Fibroblast of villous mesenchyme (primary cell): ENCODE measurements at regions not wholly inside any gene's neighbourhood (a gene's known extent, or its start where the extent isn't known, plus 50 kb on each side); places are given as distances from the start of the nearest gene placed in this dataset.

Experiments used
- DNase-seq: peaks from one replicate; pipeline ENCODE4 v3.0.0-alpha.2; 2010; ENCODE audit warnings: low read depth
- H3K4me3 ChIP-seq: 2 replicates; pipeline ENCODE4 v1.5.1; 2011; ENCODE audit warnings: low read depth, mild to moderate bottlenecking, low read length
- TF ChIP-seq, protein P1 (sequence below): IDR thresholded peaks from 2 replicates; pipeline ENCODE4 v1.5.1; 2012; ENCODE audit warnings: low read depth, mild to moderate bottlenecking, low read length; ENCODE audit not compliant: insufficient read depth

DNA sequence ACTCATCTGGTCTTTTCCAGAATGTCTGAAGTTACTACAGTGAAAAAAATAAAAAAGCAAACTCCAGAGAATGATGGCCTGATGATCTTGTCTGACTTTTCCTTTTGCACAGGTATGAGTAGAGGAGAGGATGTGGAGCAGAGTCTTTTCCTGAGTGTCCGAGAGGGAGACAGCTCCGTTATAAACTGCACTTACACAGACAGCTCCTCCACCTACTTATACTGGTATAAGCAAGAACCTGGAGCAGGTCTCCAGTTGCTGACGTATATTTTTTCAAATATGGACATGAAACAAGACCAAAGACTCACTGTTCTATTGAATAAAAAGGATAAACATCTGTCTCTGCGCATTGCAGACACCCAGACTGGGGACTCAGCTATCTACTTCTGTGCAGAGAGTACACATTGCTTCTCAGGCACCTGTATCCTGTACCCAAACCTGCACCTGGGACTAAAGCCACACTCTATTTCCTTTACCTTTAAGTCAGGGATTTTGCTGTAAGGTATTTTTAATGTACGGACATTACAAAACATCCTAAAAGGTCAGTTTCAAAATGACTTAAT is 75.8 kb upstream of the OR4E1 start:
- TF ChIP-seq, protein P1, sequence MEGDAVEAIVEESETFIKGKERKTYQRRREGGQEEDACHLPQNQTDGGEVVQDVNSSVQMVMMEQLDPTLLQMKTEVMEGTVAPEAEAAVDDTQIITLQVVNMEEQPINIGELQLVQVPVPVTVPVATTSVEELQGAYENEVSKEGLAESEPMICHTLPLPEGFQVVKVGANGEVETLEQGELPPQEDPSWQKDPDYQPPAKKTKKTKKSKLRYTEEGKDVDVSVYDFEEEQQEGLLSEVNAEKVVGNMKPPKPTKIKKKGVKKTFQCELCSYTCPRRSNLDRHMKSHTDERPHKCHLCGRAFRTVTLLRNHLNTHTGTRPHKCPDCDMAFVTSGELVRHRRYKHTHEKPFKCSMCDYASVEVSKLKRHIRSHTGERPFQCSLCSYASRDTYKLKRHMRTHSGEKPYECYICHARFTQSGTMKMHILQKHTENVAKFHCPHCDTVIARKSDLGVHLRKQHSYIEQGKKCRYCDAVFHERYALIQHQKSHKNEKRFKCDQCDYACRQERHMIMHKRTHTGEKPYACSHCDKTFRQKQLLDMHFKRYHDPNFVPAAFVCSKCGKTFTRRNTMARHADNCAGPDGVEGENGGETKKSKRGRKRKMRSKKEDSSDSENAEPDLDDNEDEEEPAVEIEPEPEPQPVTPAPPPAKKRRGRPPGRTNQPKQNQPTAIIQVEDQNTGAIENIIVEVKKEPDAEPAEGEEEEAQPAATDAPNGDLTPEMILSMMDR = no peak
- H3K4me3 ChIP-seq = no peak overlapping the region
- no peak for DNase-seq

DNA sequence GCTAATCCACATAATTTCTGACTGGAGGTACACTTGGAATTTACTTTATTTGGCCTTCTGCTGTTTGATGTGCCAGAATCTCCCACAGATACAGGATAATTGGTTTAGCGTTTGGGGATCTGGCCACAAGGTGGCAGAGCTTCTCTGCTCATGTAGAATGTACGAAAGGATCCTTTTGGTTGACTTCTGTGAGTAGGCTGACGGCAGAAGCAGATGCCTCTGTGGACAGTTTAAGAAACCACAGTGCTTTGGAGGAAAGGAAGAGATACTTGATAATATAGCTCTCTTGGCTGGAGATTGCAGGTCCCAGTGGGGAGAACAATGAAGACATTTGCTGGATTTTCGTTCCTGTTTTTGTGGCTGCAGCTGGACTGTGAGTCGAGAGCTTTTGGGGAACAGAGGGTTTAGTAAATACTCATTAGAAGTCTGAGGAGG is 75.3 kb upstream of the OR4E1 start:
- no peak overlapping the region for H3K4me3 ChIP-seq
- TF ChIP-seq, protein P1 = peak; percentile 64
- DNase-seq = peak; percentile 26

DNA sequence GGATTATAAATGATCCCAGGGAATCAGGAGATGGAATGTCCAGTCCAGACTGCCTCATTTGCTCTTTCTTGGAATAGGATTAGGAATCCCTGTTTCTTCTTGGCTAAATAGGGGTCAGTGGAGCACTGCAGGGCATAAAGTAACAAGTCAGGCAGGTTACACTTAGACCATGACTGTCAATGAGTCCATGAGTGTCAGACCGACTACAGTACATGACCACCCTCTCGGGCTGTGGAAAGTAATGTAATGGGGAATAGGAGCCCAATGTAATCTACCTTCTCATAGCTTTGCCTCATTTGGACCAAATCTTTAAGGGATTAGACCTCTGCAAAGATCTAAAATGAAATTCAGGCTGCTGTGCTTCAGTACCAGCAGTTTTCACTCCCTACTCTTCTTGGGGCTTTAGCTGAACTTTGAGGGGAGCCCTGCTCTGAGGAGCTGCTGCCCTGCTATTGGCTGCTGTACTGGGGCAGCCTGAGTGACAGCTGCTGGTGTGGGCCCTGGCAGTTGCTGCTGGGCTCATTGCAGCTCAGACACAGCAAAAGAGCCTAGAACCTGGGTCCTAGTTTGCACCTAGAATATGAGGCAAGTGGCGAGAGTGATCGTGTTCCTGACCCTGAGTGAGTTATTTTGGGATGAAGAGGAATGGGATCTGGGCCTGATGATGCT is 62.2 kb upstream of the OR4E1 start:
- no peak overlapping the region for H3K4me3 ChIP-seq
- DNase-seq = no peak
- TF ChIP-seq, protein P1 = no peak

DNA sequence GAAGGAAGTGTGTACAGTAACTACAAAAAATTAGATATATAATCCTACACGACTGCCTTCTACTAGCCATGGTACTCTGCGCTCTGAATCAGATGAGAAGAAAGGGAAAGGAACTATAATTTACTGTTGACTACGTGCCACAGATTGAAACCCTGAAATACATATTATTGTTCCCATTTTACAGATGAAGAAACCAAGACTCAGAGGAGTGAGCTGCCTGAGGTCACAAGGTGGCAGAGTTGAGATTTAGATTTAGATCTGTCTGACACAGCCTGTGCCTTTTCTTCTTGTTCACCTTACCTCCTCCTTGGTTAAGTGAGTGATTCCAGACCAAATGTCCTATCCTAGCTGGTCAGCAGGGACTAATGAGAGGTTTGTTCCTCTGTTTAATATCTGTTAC is 61.6 kb upstream of the OR4E1 start:
- H3K4me3 ChIP-seq = no peak overlapping the region
- no peak for DNase-seq
- TF ChIP-seq, protein P1 = no peak

DNA sequence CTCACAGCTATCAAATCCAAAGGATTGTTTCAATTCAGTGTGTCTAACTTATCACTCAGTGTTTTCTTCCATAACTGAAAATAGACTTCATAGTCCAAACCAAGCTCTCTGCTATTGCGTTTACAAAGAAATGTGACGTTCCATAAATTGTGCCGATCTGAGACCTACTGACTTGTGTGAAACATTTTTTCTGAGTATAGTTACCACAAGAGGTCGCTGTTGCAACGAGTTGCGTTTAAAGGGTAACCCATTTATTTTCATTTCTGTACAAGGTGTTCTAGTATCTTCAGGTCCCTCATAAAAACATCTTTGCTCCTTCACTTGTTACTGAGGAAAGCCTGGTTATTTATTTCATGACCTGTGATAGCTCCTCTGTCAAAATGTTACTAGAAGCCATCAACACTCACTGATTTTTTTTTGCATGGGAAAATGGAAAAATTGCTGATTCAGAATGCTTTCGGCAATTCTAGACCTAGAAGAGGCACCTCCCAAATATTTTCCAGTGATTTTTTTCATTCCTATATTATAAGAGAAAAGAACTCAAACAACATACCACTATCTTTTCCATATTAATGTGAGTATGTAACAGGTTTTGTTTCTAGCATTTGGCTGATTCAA is 60.9 kb upstream of the OR4E1 start:
- DNase-seq = peak; percentile 51

DNA sequence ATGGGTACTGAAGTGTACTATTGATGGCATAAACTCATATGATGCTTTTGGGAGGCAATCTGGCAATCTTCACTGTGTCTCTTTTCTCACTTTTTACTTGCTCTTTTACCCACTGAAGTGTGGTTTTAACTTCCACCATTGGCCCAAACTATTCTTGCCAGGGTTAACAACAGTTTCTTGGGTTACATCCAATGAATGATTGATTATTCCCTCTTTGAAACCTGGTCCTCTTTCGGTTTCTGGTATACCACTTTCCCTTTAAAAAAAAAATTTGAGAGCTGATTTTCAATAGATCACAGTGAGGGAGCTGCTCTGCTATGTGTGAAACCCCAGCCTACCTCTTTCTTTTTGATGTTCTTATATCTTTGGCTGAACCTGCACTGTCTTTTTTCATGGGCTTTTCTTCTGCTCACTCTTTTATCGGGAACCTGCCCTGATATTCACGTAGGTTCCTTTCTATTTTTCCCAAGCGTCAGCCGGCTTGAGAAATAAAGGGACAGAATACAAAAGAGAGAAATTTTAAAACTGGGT is 56.1 kb upstream of the OR4E1 start:
- H3K4me3 ChIP-seq = no peak overlapping the region
- TF ChIP-seq, protein P1 = no peak
- DNase-seq = no peak

More for the DNA sequence above, 60.9 kb upstream of the OR4E1 start:
- H3K4me3 ChIP-seq = no peak overlapping the region
- TF ChIP-seq, protein P1 = peak; percentile 57
